ENCODE measurements at regions not wholly inside any gene's neighbourhood (a gene's known extent, or its start where the extent isn't known, plus 50 kb on each side); places are given as distances from the start of the nearest gene placed in this dataset.

DNA sequence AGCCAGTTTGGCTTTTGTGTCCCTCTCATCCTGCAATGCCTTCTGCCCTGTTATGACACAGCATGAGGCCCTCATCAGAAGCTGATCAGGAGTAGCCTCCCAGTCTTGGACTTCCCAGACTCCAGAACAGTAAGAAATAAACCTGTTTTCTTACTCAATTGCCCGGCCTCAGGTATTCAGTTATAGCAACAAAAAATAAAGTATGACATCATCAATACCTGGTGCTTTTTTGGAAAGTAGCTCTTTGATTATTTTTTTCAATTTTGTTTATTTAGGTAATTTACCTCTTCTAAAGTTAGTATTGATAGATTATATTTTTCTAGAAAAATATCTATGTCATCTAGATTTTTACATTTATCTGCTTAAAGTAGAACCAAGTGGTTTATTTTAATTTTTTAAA is 112.8 kb upstream of the CES5A start:
- Histone ChIP-seq H3K36me3 (ENCODE audit: low read depth) (no peaks in the 10 kb centered on the region), H3K9me3 (no peaks in the 10 kb centered on the region), H3K4me1 (ENCODE audit: low read depth) (no peaks in the 10 kb centered on the region), H3K4me3 (no peak overlapping the region)
- DNase-seq = no peak
- no peak for ATAC-seq
- intact Hi-C loops (cut with DNase I, micrococcal nuclease) = no loop called here
- TF ChIP-seq, protein P1, sequence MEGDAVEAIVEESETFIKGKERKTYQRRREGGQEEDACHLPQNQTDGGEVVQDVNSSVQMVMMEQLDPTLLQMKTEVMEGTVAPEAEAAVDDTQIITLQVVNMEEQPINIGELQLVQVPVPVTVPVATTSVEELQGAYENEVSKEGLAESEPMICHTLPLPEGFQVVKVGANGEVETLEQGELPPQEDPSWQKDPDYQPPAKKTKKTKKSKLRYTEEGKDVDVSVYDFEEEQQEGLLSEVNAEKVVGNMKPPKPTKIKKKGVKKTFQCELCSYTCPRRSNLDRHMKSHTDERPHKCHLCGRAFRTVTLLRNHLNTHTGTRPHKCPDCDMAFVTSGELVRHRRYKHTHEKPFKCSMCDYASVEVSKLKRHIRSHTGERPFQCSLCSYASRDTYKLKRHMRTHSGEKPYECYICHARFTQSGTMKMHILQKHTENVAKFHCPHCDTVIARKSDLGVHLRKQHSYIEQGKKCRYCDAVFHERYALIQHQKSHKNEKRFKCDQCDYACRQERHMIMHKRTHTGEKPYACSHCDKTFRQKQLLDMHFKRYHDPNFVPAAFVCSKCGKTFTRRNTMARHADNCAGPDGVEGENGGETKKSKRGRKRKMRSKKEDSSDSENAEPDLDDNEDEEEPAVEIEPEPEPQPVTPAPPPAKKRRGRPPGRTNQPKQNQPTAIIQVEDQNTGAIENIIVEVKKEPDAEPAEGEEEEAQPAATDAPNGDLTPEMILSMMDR (IDR thresholded peaks at IDR 0.05) = no peak

DNA sequence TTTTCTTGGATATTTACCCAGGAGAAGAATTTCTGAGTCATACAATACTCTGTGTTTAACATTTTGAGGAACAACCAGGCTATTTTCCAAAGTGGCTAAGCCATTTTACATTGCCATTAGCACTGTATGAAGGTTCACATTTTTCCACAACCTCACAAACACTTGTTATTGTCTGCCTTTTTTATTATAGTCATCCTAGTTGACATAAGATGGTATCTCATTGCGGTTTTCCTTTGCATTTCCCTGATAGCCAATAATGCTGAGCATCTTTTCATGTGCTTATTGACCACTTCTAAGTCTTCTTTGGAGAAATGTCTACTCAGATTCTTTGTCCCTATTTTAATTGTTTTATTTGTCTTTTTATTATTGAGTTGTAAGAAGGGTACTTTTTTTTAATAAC is 107.4 kb upstream of the CES5A start:
- TF ChIP-seq, protein P1 (IDR thresholded peaks at IDR 0.05) = no peak
- ATAC-seq (no peak), DNase-seq (no peak)
- H3K9me3 ChIP-seq = no peaks in the 10 kb centered on the region
- no peaks in the 10 kb centered on the region for H3K36me3 ChIP-seq (ENCODE audit: low read depth)
- intact Hi-C loops (cut with DNase I, micrococcal nuclease) = no loop called here
- H3K4me1 ChIP-seq (ENCODE audit: low read depth) = no peaks in the 10 kb centered on the region
- H3K4me3 ChIP-seq = no peak overlapping the region

GRCh38 chr16:55981557-55981956 is 106.4 kb upstream of the CES5A start:
- DNase-seq = no peak
- intact Hi-C loops (cut with DNase I, micrococcal nuclease) = no loop called here

DNA sequence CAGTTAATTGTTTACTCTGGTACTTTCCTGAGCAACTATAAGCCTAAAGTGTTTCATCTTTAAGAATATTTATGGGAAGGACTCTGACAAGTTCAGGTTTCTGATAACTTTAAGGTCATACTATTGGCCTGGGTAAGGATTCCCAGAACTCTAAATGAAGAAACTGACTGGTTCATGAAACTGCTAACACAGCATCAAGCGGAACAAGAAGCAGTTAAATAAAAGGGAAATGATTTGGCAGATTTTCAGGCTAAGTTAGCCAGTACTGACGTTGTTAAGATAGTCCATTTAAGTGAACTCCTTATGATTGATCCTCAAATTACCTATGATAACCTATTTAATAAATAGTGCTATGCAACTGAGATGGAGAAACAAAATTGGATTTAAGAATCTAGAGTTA is 101.6 kb upstream of the CES5A start:
- Histone ChIP-seq H3K4me1 (ENCODE audit: low read depth) (no peaks in the 10 kb centered on the region), H3K9me3 (no peaks in the 10 kb centered on the region), H3K36me3 (ENCODE audit: low read depth) (no peaks in the 10 kb centered on the region), H3K4me3 (no peak overlapping the region)
- DNase-seq = no peak
- ATAC-seq = no peak
- TF ChIP-seq, protein P1 (IDR thresholded peaks at IDR 0.05) = no peak
- intact Hi-C loops (cut with DNase I, micrococcal nuclease) = no loop called here

More at GRCh38 chr16:55981557-55981956, 106.4 kb upstream of the CES5A start:
- no peak overlapping the region for H3K4me3 ChIP-seq
- H3K36me3 ChIP-seq (ENCODE audit: low read depth) = no peaks in the 10 kb centered on the region
- TF ChIP-seq, protein P1 (IDR thresholded peaks at IDR 0.05) = no peak
- no peak for ATAC-seq
- no peaks in the 10 kb centered on the region for H3K4me1 ChIP-seq (ENCODE audit: low read depth)
- no peaks in the 10 kb centered on the region for H3K9me3 ChIP-seq

GRCh38 chr16:55971447-55971846 is 96.3 kb upstream of the CES5A start:
- no peak for ATAC-seq

More at GRCh38 chr16:55971447-55971846, 96.3 kb upstream of the CES5A start:
- Histone ChIP-seq H3K36me3 (ENCODE audit: low read depth) (no peaks in the 10 kb centered on the region), H3K4me1 (ENCODE audit: low read depth) (no peaks in the 10 kb centered on the region), H3K4me3 (no peak overlapping the region), H3K9me3 (no peaks in the 10 kb centered on the region)
- TF ChIP-seq, protein P1 (IDR thresholded peaks at IDR 0.05) = no peak
- DNase-seq = no peak
- intact Hi-C loops (cut with DNase I, micrococcal nuclease) = no loop called here
